ENCODE measurements at regions not wholly inside any gene's neighbourhood (a gene's known extent, or its start where the extent isn't known, plus 50 kb on each side); places are given as distances from the start of the nearest gene placed in this dataset.

- POLR2A ChIA-PET (ENCODE audit: unreplicated experiment), result no interaction called here
- no peaks in the 10 kb centered on the region for H3F3A ChIP-seq (ENCODE audit: low read length, unreplicated experiment)
- CTCF ChIA-PET, result no interaction called here
Measured at GRCh38 chr12:114750917-114751316, 66.9 kb upstream of the TBX3 start.

DNA sequence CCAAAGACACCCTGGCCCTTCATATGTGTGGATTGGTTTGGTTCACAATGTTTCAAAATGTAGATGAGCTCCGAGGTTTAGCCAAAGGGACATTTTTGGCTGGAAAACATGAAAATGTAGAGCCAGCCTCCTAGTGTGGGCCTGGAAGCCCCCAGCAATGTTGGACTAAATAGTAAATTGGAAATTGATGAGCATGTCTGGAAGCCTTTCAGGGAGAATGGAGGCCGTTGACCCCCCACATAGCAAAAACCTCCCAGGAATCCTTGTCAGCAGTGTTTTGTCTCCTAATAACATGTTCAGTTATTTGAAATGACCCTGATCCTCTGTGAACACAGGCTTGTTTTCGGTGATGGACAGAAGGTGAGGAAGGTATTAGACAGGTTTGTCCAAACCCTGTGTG, 65.1 kb upstream of the TBX3 start:
- POLR2A ChIA-PET (ENCODE audit: unreplicated experiment), result no interaction called here
- CTCF ChIA-PET, result no interaction called here

More at GRCh38 chr12:114750917-114751316, 66.9 kb upstream of the TBX3 start:
- Histone ChIP-seq H3K4me3 (ENCODE audit: low read length) (no peak overlapping the region), H3K36me3 (ENCODE audit: low read depth, low read length) (no peaks in the 10 kb centered on the region), H3K4me1 (ENCODE audit: insufficient read depth, low read length) (no peaks in the 10 kb centered on the region), H2AFZ (ENCODE audit: low read length) (no peak overlapping the region), H3K4me2 (ENCODE audit: low read length) (no peak overlapping the region), H3K9me3 (ENCODE audit: low read length) (no peaks in the 10 kb centered on the region), H3K79me2 (ENCODE audit: low read length) (no peaks in the 10 kb centered on the region), H3K9me2 (replicated peaks; ENCODE audit: low read length) (no peaks in the 10 kb centered on the region), H4K20me1 (ENCODE audit: low read length) (no peaks in the 10 kb centered on the region), H3K27ac (ENCODE audit: low read length) (no peak overlapping the region), H3K9ac (ENCODE audit: low read length) (no peak overlapping the region), H3K27me3 (ENCODE audit: low read length) (no peaks in the 10 kb centered on the region)
- BruUV-seq (replicated peaks), result no TSS peak
- ATAC-seq, result no peak
- DNase-seq, result no peak
- intact Hi-C loops (cut with micrococcal nuclease), result no loop called here
- TF ChIP-seq EZH2phosphoT487 (IDR thresholded peaks at IDR 0.05; ENCODE audit: borderline replicate concordance, low read length) (no peak), EZH2 (IDR thresholded peaks at IDR 0.05; ENCODE audit: low read length, unreplicated experiment) (no peak)
- TF ChIP-seq, protein P1, sequence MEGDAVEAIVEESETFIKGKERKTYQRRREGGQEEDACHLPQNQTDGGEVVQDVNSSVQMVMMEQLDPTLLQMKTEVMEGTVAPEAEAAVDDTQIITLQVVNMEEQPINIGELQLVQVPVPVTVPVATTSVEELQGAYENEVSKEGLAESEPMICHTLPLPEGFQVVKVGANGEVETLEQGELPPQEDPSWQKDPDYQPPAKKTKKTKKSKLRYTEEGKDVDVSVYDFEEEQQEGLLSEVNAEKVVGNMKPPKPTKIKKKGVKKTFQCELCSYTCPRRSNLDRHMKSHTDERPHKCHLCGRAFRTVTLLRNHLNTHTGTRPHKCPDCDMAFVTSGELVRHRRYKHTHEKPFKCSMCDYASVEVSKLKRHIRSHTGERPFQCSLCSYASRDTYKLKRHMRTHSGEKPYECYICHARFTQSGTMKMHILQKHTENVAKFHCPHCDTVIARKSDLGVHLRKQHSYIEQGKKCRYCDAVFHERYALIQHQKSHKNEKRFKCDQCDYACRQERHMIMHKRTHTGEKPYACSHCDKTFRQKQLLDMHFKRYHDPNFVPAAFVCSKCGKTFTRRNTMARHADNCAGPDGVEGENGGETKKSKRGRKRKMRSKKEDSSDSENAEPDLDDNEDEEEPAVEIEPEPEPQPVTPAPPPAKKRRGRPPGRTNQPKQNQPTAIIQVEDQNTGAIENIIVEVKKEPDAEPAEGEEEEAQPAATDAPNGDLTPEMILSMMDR (conservative IDR thresholded peaks at IDR 0.05; ENCODE audit: low read depth, low read length), result no peak

GRCh38 chr12:114747012-114747858, 63.3 kb upstream of the TBX3 start:
- H2AFZ ChIP-seq (ENCODE audit: low read length), result no peak overlapping the region
- ATAC-seq, result no peak
- H3K9ac ChIP-seq (ENCODE audit: low read length), result no peak overlapping the region
- TF ChIP-seq EZH2 (IDR thresholded peaks at IDR 0.05; ENCODE audit: low read length, unreplicated experiment) (no peak), EZH2phosphoT487 (IDR thresholded peaks at IDR 0.05; ENCODE audit: borderline replicate concordance, low read length) (no peak)
- TF ChIP-seq, protein P1 (conservative IDR thresholded peaks at IDR 0.05; ENCODE audit: low read depth, low read length), result no peak
- H4K20me1 ChIP-seq (ENCODE audit: low read length), result no peaks in the 10 kb centered on the region
- no peaks in the 10 kb centered on the region for H3K27me3 ChIP-seq (ENCODE audit: low read length)
- H3K9me3 ChIP-seq (ENCODE audit: low read length), result no peaks in the 10 kb centered on the region
- no peak overlapping the region for H3K27ac ChIP-seq (ENCODE audit: low read length)
- no peak for DNase-seq
- H3K4me3 ChIP-seq (ENCODE audit: low read length), result no peak overlapping the region
- intact Hi-C loops (cut with micrococcal nuclease), result no loop called here
- ChIA-PET CTCF (no interaction called here), POLR2A (ENCODE audit: unreplicated experiment) (interaction anchor here (0.6 kb wide), 1 partner anchor 63 kb away, joined by 3 read pairs; the partner anchor contains the start of gene TBX3)
- H3K4me1 ChIP-seq (ENCODE audit: insufficient read depth, low read length), result no peaks in the 10 kb centered on the region
- H3K9me2 ChIP-seq (replicated peaks; ENCODE audit: low read length), result no peaks in the 10 kb centered on the region
- no peaks in the 10 kb centered on the region for H3K36me3 ChIP-seq (ENCODE audit: low read depth, low read length)
- H3F3A ChIP-seq (ENCODE audit: low read length, unreplicated experiment), result no peaks in the 10 kb centered on the region
- no TSS peak for BruUV-seq (replicated peaks)
- H3K4me2 ChIP-seq (ENCODE audit: low read length), result no peak overlapping the region
- H3K79me2 ChIP-seq (ENCODE audit: low read length), result no peaks in the 10 kb centered on the region

More for the DNA sequence above, 65.1 kb upstream of the TBX3 start:
- H4K20me1 ChIP-seq (ENCODE audit: low read length), result no peaks in the 10 kb centered on the region
- no peaks in the 10 kb centered on the region for H3F3A ChIP-seq (ENCODE audit: low read length, unreplicated experiment)
- intact Hi-C loops (cut with micrococcal nuclease), result no loop called here
- no peak overlapping the region for H2AFZ ChIP-seq (ENCODE audit: low read length)
- no peaks in the 10 kb centered on the region for H3K9me2 ChIP-seq (replicated peaks; ENCODE audit: low read length)
- H3K36me3 ChIP-seq (ENCODE audit: low read depth, low read length), result no peaks in the 10 kb centered on the region
- no peak overlapping the region for H3K4me2 ChIP-seq (ENCODE audit: low read length)
- no peak overlapping the region for H3K9ac ChIP-seq (ENCODE audit: low read length)
- no peak for TF ChIP-seq EZH2phosphoT487 (IDR thresholded peaks at IDR 0.05; ENCODE audit: borderline replicate concordance, low read length)
- no TSS peak for BruUV-seq (replicated peaks)
- H3K79me2 ChIP-seq (ENCODE audit: low read length), result no peaks in the 10 kb centered on the region
- no peak overlapping the region for H3K4me3 ChIP-seq (ENCODE audit: low read length)
- H3K4me1 ChIP-seq (ENCODE audit: insufficient read depth, low read length), result no peaks in the 10 kb centered on the region
- H3K27ac ChIP-seq (ENCODE audit: low read length), result no peak overlapping the region
- no peaks in the 10 kb centered on the region for H3K9me3 ChIP-seq (ENCODE audit: low read length)
- ATAC-seq (no peak), DNase-seq (no peak)
- no peaks in the 10 kb centered on the region for H3K27me3 ChIP-seq (ENCODE audit: low read length)
